Effector CD8-positive, alpha-beta T cell (primary cell): ENCODE measurements at regions not wholly inside any gene's neighbourhood (a gene's known extent, or its start where the extent isn't known, plus 50 kb on each side); places are given as distances from the start of the nearest gene placed in this dataset.

Experiments
- DNase-seq: peaks from one replicate; lab custom pipeline; 2025; lab: John Stamatoyannopoulos, UW

DNA sequence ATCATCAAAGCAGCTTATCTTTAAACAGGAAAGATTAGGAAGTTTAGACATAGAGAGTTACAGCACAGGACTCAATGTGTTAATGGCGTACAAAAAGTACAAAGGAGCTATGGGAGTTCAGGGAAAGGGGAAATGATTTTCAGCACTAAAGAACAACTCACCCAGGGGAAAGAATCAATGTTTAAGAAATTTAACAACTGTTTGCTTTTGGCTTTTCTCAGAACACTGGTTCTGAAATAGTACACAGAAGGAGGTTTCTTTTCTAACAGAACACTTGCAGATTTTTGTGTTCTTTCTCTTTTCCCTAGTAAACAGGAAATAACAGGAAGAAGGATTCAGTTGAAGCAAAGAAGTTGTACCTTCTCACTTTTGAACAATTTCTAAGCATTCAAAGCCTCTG is 71.3 kb upstream of the GHR start:
- DNase-seq = no peak

DNA sequence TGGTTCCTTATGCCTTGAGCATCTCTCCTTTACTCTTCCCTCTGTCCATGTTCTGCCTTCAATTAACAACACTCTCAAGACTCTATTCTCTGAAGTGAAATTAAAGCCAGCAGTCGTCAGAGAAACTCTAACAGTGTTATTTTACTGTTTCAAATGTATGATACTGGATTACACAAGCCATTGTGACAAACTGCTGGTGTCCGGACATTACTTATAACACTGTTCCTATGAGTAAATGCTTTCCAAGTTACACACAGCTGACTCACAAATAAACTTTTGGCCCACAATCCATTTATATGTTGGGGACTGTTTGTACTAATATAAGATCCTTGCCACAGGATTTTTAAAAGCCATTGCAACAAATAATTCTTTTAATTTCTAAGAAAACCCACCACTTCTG is 63.2 kb upstream of the GHR start:
- DNase-seq = no peak

DNA sequence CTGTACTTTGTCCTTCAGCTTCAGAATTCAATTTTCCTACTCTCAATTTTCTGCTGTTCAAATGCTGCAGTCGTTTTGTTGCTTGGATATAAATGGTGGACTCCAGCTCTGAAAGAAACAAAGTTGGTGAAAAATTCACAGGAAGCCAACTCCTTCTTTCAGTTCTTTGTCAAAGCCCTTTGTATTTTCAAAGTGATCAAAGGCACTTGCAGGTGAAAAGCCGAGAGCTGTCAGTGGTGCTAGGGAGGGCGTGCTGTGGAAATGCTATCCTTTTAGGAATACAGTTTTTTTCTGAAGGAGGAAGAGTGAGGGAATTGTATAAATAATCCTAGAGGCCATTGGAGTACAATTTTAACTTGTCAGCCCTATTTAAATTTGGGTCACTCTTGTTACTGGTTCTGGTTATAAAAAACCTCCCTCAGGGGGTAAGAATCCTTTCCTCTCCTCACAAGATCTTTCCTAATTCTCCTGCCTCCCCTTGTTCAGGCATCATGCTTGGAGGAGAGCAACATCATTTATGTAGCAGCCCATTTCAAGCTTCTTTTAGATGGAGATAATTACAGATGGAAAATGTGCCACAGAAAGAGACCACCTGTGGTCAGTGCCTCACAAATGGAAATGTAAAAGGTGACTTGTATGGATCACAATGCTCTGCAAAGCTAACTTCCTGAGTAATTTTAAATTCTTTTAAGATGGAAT is 62.5 kb upstream of the GHR start:
- no peak for DNase-seq

DNA sequence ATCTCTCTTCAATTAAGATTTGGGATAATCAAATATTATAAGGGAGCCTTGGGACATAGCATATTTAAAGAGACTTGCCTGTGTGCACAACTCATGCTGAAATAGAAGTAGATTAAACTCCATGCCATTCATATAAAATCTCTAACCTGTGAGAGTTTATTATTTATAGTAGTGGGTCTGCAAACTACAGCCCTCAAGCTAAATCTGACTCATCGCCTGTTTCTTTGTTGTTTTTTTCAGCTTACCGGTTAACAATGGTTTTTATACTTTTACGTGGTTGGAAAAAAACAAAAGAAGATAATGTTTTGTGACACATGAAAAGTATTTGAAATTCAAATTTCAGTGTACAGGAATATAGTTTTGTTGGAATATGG is 61.9 kb upstream of the GHR start:
- DNase-seq = no peak

DNA sequence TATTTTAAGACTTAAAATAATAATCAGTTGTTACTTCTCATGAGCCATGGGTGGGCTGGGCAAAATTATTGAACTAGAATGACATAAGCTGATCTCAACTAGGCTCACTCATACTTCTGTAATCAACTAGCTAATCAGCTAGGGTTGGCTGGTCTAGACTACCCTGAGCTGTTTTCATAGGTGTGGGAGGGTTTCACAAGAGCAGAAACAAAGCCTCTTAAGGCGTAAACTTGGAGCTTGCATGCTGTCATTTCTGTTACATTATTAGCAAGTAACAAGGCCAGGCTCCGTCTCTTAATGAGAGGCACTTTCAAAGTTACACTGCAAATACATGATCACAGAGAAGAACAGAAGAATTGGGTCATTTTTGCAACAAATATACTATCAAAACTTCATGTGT is 57.2 kb upstream of the GHR start:
- no peak for DNase-seq
